HG03565 (cell line): ENCODE measurements at regions not wholly inside any gene's neighbourhood (a gene's known extent, or its start where the extent isn't known, plus 50 kb on each side); places are given as distances from the start of the nearest gene placed in this dataset.
A peak's percentile ranks its signal among the peaks of the same experiment; 100 is the strongest.

ENCODE experiments used
- ATAC-seq: cut with Tn5 transposase; IDR thresholded peaks from one replicate; pipeline ENCODE4 v1.9.1; 2021; ENCODE audit warnings: mild to moderate bottlenecking, moderate library complexity; ENCODE audit not compliant: unreplicated experiment

- ATAC-seq, result no peak
These were observed 910.1 kb upstream of the CELF4 start for GRCh38 chr18:38475686-38476085.

DNA sequence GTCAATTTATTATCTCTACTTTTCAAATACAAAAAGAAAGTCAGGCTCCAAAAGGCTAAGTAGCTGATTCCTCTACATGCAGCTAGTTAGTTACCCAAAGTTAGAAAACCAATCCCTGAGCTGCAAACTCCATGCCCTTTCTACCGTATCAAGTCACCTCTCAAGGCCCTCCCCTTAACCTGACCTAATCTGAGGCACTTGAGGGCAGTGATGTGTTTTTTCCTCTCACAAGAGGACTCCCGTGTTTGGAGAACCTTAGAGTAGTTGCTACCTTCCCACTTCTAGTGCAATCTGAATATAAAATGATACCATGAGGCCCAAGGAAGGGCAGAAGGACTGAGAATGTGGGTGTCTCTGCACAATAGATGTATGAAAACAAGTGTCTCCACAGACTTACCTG is 907.9 kb upstream of the CELF4 start:
- no peak for ATAC-seq

GRCh38 chr18:38470421-38470820 is 904.8 kb upstream of the CELF4 start:
- no peak for ATAC-seq

DNA sequence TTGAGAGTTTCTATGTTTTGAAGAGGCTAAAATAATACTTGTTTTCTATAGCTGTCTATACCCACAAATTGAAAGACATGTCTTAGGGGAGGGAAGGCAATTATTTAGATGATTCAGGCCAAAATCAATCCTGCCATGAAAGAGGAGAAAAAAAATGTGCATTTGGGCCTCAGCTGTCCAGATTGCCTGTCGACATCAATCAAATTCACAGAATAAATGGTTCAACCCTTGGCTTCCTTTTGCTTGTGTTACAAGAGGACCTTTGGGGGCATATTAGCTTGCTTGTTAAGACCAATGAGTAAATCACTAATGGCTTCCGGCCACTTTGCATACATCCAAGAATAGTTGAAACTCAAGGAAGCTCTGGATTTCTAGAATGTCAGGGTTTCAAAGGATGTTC is 900.8 kb upstream of the CELF4 start:
- no peak for ATAC-seq

DNA sequence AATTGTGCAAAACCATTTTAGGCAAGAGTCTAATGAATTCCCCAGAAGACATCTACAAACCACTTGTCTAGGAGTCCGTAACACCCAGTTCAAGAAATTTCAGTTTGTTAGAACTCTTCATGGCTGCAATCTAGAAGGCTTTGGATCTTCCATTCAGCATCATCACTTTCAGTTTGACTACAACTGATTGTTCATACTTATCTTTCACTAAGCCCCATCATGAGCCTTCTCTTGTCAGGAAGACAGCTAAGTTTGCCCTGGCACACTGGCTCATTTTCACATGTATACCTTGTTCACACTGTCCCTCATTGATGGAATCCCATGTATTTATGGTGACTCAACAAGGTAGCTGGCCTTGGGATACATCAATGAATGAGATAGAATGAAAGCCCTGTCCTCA is 898.4 kb upstream of the CELF4 start:
- ATAC-seq, result peak; percentile 56

DNA sequence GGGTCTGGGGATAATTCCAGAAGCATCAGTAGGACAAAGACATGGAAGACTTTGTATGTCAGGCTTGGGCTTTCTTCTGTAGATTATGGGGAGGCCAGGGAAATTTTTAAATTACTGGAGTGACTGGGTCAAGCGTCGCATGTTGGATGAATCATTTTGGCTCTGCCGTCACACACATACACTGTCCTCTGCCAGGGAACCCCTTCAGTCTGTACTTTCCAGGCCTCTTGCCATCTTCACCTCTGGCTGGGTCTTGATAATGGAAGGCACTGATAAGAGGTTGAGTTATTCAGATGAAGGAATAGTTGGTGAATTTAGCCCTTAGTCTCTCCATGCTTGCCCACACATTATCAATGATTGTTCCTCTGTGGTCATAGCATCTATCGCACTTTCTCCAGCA is 895.1 kb upstream of the CELF4 start:
- no peak for ATAC-seq

DNA sequence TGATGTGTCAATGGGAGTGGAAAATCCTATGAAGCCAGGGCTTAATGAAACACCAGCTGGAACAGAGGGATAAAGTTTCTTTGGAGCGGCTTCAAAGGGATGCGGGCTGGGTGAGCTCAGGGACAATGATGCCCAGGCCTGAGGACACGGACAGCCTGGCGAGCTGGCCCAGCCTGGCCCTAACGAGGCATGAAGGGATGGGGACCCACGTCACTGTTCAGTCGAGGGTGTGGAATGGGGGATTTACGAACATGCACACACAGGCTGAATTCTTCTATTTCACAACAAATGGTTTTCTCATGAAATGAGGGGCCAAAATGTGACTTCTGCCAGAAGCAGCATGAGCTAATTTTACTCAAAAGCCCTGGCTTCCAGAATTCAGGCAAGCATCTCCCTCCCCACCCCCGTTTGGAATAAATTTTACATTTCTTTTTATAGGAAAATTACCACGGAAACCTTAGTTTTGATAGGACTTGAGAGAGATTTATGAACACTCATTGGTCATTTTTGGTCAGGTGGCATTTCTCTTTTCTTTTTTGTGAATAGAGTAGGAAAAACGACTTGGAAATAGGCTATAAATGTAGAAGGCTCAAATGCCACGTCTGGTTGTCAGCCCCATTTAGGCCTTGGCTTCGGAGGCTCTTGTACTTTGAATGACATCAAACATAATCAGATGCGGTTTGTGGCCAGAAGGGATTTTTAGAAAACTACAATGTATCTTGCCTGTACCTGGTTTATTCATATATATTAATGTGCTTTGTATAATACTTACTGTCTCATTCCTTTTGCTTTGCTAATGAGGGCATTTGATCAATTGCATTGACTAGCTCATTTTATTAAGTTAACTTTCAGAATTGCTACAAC is 893.8 kb upstream of the CELF4 start:
- ATAC-seq, result no peak

GRCh38 chr18:38458698-38459097 is 893.1 kb upstream of the CELF4 start:
- no peak for ATAC-seq

DNA sequence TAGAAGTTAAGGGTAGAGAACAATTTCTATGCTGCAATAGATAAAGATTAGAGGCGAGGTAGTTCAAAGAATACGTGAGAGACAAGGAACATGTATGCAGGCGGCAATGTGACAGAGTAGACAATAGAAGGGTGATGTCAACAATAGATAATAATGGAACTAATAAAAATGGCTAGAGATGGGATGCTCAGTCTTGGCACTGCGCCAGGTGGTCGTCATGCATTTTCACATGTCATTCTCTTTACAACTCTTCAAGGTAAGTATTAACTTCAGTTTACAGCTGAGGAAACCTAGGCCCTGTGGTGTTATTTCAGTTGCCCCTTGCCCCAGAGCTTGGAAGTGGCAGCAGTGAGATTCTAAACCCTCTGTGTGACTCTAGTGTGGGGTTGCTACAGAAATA is 890.7 kb upstream of the CELF4 start:
- no peak for ATAC-seq

GRCh38 chr18:38454764-38455469 is 889.3 kb upstream of the CELF4 start:
- no peak for ATAC-seq

- ATAC-seq, result no peak
These were observed 888.3 kb upstream of the CELF4 start for GRCh38 chr18:38453880-38454279.

DNA sequence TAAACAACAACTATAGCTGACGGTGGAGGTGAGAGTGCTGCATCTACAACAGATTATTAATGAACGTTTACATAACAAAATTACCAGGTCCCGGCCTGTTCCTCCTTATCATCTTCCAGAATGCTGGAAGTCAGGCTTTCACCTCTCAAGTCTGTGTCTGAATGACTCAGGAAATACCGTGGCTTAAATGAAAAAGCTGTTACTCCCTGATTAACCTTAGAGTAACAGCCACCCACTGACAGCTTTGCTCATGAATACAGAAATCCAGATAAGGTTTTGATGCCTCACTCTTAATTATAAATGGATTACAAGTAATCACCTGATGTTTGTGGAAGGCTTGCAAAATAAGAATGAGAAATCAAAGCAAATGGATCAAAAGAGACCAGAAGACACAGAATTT is 885.3 kb upstream of the CELF4 start:
- no peak for ATAC-seq

GRCh38 chr18:38445804-38446145 is 880.2 kb upstream of the CELF4 start:
- ATAC-seq, result no peak

DNA sequence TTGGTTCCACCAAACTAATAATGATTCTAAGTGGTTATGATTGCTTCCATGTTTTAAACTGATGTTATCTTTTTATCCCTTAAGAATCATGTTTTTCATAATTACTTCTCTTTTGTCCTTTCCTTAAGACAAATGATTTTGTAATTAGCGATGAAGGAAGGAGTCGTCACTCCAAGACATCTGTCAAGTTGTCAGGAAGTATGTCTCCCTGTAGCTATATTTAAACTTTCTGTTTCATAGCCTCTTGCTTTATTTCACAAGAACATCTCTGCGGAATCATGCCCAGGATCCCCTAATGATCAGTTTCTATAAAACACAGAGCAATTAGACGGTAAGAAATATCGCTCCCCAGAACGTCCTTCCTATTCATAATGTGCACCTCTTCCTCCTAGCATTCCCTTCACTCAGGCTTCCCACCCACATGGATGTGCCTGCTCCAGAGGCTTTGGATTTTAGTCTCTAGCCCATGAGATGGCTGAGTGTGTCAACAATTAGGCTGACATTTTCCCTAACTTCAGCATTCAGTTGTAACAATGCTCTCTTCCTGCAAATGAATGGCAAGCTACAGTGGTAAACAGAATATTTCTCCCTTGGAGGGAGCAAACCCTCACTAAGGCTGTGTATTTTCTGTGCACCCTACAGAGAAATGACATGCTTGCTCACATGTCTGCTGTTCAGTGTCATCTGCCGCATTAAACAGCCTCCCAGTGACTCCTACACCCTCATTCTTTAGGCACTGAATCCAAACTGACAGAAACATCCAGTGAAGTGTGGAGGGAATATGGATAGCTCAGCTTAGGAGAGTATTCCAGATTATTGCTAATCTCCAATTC is 879.6 kb upstream of the CELF4 start:
- ATAC-seq, result no peak

DNA sequence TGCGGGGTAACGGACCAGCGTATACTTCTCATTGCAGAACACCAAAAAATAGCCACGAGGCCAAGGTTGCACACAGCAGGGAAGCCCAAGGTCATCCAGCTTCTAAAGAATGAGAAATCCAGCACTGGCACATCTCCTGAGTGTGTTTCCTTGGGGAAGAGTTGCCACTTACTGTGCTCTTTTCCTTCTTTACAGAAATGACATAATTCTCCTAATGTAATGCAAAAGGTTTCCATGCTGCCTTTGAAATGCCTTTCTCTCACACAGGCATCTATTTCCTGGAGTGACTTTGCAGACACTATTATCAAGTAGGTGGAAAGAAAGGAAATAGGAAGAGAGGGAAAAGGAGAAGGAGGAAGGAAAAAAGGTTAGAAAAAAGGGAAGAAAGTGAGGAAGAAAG is 862.1 kb upstream of the CELF4 start:
- no peak for ATAC-seq

DNA sequence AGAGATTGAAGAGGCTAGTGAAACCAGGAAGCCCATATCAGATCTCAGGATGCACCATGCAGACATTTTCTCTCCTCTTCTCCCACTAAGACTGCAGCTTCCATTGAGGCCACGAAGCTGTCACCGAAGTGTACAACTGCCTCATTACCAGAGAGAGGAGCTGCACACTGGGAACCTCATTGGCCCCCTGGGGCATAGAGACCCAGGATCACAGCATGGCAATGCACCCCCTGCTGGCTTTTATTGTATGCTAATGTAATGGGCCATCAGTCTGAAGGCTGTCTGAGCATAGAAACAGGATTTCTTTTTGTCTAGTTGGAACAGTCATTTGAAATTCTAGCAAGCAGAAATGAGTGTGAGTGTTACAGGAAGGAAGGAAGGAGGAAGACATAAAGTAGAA is 861.6 kb upstream of the CELF4 start:
- no peak for ATAC-seq

- no peak for ATAC-seq
These were observed 856.4 kb upstream of the CELF4 start for GRCh38 chr18:38421872-38422615.

- no peak for ATAC-seq
These were observed 855.4 kb upstream of the CELF4 start for GRCh38 chr18:38421021-38421420.

GRCh38 chr18:38420611-38421010 is 855.0 kb upstream of the CELF4 start:
- ATAC-seq, result no peak

DNA sequence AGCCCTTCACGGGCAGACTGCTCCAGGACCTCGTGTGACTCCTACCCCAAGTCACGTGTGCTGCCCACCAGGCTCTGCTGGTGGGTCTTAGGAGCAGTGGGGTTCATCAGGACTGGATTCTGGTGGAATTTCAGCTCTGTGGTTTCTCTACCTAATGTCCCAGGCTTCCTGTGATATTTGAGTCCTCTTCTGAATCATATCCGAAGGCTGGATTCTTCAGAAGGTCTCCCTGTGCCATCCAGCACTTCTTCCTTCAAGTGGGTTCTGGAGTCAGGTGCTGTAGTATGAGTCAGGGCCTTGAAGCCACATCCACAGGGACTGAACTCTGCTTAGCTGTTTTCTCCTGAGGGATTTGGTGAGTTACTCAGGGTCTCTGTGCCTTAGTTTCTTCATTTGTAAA is 850.2 kb upstream of the CELF4 start:
- ATAC-seq, result no peak

DNA sequence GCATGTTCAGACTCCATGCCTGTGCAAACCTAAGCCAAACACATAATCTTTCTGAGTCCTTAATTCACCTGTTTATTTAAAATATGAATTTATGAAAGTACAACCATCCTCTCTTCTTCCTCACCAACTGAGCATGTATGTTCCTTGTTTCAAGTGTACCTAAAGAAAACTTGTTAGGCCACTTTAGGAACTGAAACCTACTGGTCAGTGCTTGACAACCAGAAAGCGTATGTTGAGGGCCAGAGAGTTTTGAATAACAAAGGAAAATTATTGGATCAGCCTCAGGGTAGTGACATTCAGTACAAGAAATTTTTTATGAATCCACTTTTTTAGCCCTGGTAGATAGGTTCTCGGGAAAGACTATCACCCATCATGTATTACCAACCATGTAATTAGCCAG is 847.6 kb upstream of the CELF4 start:
- no peak for ATAC-seq
